SIG-M5 treated with dmso at 0.1 percent for 504 hours (cell line): ENCODE measurements at regions not wholly inside any gene's neighbourhood (a gene's known extent, or its start where the extent isn't known, plus 50 kb on each side); places are given as distances from the start of the nearest gene placed in this dataset.
A peak's percentile ranks its signal among the peaks of the same experiment; 100 is the strongest.

Source experiments
- DNase-seq: peaks from one replicate; lab custom pipeline; 2025; ENCODE audit not compliant: unreplicated experiment; lab: John Stamatoyannopoulos, UW

- peak; percentile 82 for DNase-seq
Measured at GRCh38 chr3:39000008-39000450, 51.7 kb downstream of the SCN11A start.

- DNase-seq, result no peak
Measured at GRCh38 chr3:38998086-38998485, 53.7 kb downstream of the SCN11A start.

GRCh38 chr3:38996193-38996592, 55.6 kb downstream of the SCN11A start:
- DNase-seq, result no peak

DNA sequence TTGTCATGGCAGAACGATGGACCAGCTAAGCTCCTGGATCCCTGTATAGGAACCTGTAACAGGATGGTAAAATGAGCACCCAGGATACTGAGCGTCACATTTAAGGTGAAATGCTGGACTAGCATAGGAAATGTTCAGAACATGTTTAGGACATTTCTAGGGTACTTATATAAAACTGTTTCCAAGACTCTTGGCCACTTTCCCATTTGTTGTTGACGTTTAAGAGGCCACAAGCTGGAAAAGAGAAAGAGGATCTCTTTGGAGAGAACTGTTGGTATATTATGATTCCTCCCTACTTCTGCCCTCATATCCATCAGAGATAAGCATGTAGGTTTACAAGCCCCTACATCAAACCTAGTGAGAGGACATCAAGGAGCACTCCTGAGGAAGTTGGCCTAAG, 57.5 kb downstream of the SCN11A start:
- DNase-seq, result no peak

DNA sequence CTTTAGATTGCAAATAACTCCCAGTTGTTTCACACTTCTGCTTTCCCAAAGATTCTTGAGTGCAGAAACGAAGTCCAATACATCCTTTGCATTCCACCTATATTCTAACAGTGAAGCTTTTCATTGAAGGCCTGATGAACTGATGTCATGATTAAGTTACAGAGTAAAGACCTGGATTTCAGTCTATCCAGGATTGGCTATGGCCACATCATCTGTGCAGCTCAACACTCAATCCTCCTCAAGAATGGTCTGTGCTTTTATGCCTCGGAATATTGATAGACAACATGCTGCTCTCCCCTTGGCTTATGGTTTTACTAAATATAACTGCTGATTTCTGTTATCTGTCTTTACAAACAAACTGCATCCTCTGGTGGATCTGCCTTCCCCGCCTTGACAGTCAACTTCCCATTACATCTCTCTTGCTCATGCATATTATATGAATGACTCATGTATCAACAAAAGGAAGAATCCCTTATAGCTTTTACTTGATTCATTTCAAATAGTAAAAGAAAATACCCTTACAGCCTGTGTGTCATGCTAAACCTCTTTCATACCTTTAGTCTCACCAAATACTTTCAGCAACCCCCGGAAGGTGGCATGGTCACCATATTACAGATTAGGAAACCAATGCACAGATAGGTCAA, 59.5 kb downstream of the SCN11A start:
- DNase-seq, result no peak

DNA sequence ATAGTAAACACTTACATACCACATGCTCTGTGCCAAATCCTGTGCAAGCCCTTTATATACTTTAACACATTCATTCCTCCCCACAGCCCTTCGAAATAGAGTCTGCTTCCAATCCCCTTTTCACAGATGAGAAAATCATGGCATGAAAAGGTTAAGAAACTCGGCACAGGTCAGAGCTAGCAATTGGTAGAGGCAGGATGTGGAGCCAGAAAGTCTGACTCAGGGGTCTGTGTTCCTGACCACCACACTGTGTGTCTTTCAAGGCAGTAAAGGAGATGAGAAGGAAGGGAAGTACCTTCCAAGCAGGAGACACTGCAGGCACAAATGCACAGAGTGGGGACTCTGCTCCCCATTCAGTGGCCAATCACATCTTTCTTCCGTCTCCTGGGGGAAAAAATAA, 61.1 kb downstream of the SCN11A start:
- DNase-seq, result no peak

GRCh38 chr3:38989917-38990510, 61.7 kb downstream of the SCN11A start:
- DNase-seq, result no peak

GRCh38 chr3:38988955-38989354, 62.8 kb downstream of the SCN11A start:
- DNase-seq, result no peak

DNA sequence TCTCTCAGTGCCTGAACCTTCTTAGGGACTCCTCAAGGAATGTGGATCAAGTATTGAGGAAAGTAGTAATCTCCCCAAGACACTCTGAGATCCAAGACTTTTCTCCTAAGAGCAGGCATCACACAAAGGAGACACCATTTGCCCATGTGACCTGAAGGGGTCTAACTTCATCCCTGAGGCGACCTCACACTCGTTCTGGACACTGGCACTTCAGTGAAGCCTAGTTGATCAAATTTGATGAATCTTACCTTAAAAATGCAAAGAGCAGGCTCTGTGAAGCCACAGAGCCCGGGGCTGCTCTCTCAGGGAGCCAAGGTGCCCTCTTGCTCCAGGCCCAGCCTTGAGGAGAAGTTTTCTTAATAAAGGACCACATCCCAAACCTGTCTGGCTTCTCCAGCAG, 64.3 kb downstream of the SCN11A start:
- DNase-seq, result no peak

- DNase-seq, result no peak
Measured at GRCh38 chr3:38986901-38987300, 64.8 kb downstream of the SCN11A start.

DNA sequence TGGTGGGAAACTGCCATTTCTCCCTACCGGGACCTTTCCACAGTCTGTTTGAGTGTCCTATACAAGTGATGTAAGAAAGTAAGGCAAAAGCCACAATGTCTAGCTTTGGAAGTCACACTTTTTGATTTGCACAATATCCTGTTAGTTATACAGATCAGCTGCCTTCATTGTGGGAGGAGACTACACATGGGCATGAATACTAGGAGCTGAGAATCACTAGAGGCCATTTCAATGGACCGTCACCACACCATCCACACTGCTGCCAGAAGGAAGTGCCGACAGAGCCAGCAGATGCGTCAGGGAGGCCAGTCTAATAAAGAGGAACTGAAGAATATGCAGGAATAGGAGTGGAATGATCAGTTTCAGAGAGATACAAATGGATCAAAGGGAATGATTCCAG, 65.8 kb downstream of the SCN11A start:
- DNase-seq, result no peak

DNA sequence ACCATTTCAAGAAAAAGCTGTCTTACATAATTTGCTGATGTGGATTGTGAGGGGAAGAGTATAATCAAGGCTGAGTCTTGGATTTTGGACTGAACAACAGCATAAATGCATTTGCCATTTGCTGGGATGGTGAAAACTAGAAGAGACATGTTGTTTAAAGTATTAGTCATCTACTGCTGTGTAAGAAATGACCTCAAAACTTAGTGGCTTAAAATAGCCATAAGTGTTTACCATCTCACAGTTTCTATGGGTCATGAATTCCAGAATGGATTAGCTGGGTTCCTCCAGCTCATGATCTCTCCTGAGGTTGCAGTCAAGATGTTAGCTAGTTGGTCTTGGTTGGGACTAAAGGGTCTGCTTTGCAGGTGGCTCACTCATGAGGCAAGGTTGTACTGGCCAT, 66.2 kb downstream of the SCN11A start:
- no peak for DNase-seq

- DNase-seq, result no peak
Measured at GRCh38 chr3:38984731-38985130, 67.0 kb downstream of the SCN11A start.

DNA sequence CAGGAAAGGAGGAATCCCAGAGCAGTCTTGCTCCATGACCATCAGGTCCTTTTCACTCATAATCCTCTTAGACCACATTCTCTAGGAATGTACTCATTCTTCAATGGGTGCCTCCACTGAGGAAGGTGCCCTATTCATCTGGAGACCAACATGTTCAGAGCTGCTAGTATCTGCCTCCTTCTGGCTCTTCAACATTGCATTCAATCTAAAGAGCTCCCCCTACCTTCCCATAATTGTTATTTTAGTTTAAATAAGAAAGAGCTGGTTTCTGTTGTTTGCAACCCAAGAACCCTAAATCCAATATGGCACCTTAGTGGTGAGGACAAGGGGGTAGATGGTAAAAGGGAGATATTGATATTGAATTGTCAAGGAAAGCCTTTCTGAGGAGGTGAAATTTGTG, 67.6 kb downstream of the SCN11A start:
- DNase-seq, result no peak

DNA sequence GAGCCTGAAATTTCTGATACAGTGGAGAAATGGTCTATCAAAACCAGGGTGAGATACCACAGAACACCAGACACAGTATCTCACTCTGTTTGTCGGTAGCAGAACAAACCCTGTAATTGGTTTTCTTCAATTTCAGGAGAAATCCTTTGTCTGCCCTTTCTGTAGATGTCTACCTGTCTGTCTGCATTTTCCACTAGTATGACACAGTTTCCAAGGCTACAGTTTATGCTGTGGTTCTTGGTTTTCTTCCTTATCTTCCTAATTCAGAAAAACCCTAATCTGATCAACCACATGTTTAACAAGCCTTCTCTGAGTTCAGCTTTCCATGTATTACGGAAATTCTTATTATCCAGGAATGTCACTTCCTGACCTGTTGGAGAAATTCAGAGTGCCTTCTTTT, 70.8 kb downstream of the SCN11A start:
- no peak for DNase-seq

- DNase-seq, result no peak
Measured at GRCh38 chr3:38978729-38979128, 73.0 kb downstream of the SCN11A start.

DNA sequence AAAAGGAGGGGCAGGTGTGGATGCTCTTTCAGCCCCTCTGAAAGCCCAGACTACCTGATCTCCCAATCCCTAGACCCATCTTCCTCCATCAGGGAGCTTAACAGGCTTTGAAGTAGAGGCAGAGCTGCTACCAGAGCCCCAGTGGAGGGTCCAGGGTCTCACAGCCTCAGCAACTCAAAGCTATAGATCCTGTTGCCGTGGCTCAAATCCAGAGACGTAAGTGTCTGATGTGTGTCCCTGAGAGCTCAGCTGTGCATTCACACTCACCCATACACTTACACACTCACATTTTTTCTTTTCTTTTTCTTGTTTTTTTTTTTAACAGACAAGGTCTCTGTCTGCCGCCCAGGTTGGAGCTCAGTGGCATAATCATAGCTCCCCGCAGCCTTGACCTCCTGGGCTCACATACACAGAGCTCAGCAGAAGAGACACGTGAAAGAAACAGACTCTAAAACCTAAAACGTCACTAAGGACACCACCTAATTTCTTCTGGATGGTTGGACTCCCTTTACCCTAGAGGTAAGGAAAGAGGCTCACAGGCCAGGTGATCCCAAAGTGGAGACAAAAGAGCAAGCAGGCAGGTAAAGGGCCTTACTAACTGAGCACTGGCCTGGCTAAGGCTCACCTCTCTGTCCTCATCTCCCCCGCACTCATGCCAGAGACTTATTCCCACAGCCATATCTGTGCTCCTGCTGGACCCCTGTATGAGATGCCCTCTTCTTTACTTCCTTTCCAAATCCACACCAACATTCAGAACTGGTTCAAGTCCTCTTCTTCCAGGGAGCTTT, 80.7 kb downstream of the SCN11A start:
- no peak for DNase-seq

DNA sequence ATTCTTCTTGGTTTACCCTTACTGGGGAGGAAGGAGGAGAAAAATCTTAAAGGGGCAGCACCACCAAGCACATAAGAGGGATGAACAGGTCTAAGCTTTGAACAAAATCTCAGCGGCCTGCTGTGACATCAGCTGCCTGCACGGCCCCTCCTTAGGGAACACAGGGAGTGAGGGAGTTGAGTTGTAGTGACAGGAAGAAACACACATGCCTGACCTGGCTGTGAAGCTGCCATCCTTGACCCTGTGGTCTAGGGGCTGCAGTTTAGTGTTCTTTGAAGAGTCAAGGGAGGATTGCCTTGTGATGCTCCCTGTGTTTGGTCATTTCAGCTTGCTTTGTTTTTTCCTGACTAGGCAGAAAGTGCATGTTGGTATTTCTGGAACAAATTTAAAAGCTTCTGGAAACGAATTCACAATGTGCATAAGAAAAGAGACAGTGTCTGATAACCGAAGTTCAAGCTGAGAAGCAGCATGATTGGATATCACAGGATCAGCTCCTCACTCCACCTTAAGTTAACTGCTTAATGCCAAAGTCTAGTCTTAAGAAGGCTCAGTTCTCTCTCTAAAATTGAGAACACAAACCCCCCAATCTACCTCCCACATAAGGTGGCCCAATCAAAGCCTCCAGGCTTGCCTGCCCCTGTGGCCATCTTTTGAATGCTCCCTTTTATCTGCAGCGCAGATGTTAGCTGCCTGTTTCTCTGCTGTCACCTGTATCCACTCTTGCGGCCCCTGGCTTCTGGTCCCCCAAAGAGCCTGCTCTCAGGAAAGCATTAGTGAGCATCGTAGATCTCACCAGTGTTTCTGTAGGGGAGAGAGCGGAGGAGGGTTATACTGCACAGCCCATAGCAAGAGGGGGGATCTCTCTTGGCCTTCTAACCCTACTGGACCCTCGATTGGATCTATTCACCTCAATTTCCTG, 82.2 kb downstream of the SCN11A start:
- no peak for DNase-seq

DNA sequence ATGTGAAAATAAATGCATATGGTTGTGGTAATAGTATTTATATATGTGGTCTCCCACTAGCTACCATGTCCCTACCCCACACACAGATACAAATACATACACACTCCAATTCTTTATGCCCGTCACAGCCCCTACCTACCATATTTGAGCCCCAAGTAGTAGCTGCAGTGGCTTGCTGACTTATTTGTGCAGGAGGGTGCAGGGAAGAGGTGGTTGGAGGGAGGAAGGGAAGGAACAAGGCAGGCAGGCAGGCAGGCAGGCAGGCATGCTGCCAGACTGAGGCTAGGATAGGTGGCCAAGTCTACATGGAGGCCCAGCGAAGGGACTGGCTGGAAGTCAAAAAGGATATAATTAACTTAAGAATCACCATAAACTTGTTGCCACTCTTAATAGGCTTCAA, 82.9 kb downstream of the SCN11A start:
- no peak for DNase-seq

DNA sequence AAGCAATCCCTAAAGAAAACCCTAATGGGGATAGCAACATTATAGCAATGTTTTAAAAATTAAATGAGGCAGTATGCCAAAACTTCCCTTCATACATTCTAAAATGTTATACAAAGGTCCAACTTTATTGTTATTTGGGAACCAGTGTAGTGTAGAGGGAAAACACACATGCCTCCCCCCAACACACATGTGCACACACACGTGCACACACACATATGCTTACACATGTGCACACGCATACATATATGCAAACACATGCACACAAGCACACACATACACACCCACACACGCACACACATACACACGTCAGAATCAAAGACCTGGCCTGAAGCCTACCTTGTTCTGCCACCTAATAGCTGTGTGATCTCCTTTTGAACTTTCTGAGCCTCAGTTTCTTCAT, 83.3 kb downstream of the SCN11A start:
- no peak for DNase-seq

DNA sequence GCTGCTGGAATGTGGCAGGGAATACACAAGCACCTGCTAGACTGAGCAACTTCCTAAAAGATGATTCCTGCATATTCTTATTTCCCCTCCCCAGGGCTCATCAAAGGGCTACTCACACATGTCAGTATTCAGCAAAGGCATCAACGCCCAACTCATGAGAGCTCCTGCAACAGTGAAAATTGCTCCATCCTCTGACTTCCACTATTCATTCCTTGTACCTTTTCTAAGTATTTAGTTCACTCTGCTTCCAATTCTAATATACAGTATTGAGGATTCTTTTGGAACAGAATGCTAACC, 84.1 kb downstream of the SCN11A start:
- DNase-seq, result no peak
